HEK293T (cell line): ENCODE measurements at regions not wholly inside any gene's neighbourhood (a gene's known extent, or its start where the extent isn't known, plus 50 kb on each side); places are given as distances from the start of the nearest gene placed in this dataset.

Experiments used
- CTCF ChIA-PET: fragments of 350-600 bp; formaldehyde crosslinking; extraction: SDS; loops from one replicate; lab custom pipeline; 2021; ENCODE audit warnings: antibody characterized with exemption, inconsistent platforms; lab: Yijun Ruan, JAX
- POLR2A ChIA-PET: fragments of 350-600 bp; formaldehyde crosslinking; extraction: SDS; loops from one replicate; lab custom pipeline; 2020; ENCODE audit warnings: antibody characterized with exemption, inconsistent platforms; lab: Yijun Ruan, JAX
- DNase-seq: peaks from one replicate; pipeline ENCODE4 v3.0.0; 2012; ENCODE audit warnings: mixed read lengths; ENCODE audit errors: extremely low spot score
- ARNT ChIP-seq: fragments of 450-650 bp; IDR thresholded peaks from 2 replicates; pipeline ENCODE4 v1.6.1; 2017; ENCODE audit warnings: mild to moderate bottlenecking
- BHLHE40 ChIP-seq: fragments of 450-650 bp; IDR thresholded peaks from 2 replicates; pipeline ENCODE4 v1.6.1; 2016; ENCODE audit warnings: mild to moderate bottlenecking, moderate library complexity, borderline replicate concordance
- CTBP1 ChIP-seq: fragments of 450-650 bp; IDR thresholded peaks from 2 replicates; pipeline ENCODE4 v1.6.1; 2016; ENCODE audit warnings: borderline replicate concordance
- ELF4 ChIP-seq: fragments of 450-650 bp; IDR thresholded peaks from 2 replicates; pipeline ENCODE4 v1.6.1; 2017; ENCODE audit warnings: antibody characterized with exemption
- FOXA1 ChIP-seq: fragments of 450-650 bp; IDR thresholded peaks from 2 replicates; pipeline ENCODE4 v1.6.1; 2016; ENCODE audit warnings: mild to moderate bottlenecking
- FOXK2 ChIP-seq: fragments of 450-650 bp; IDR thresholded peaks from 2 replicates; pipeline ENCODE4 v1.6.1; 2016; ENCODE audit warnings: mild to moderate bottlenecking
- FOXM1 ChIP-seq: fragments of 450-650 bp; IDR thresholded peaks from 2 replicates; pipeline ENCODE4 v1.6.1; 2017; ENCODE audit warnings: mild to moderate bottlenecking, borderline replicate concordance
- HDGF ChIP-seq: fragments of 450-650 bp; IDR thresholded peaks from 2 replicates; pipeline ENCODE4 v1.6.1; 2017; ENCODE audit warnings: antibody characterized with exemption, borderline replicate concordance
- L3MBTL2 ChIP-seq: fragments of 450-650 bp; conservative IDR thresholded peaks from 2 replicates; pipeline ENCODE4 v1.6.1; 2016; ENCODE audit warnings: mild to moderate bottlenecking
- LEF1 ChIP-seq: fragments of 450-650 bp; IDR thresholded peaks from 2 replicates; pipeline ENCODE4 v1.6.1; 2017; ENCODE audit warnings: mild to moderate bottlenecking, borderline replicate concordance
- NFRKB ChIP-seq: fragments of 450-650 bp; IDR thresholded peaks from 2 replicates; pipeline ENCODE4 v1.6.1; 2016; ENCODE audit warnings: mild to moderate bottlenecking, moderate library complexity
- SP1 ChIP-seq: fragments of 450-650 bp; IDR thresholded peaks from 2 replicates; pipeline ENCODE4 v1.6.1; 2017
- SUZ12 ChIP-seq: fragments of 450-650 bp; IDR thresholded peaks from 2 replicates; pipeline ENCODE4 v1.6.1; 2016; ENCODE audit warnings: mild to moderate bottlenecking
- TARDBP ChIP-seq: fragments of 450-650 bp; IDR thresholded peaks from 2 replicates; pipeline ENCODE4 v1.6.1; 2016
- ZNF384 ChIP-seq: fragments of 450-650 bp; IDR thresholded peaks from 2 replicates; pipeline ENCODE4 v1.6.1; 2016
- TF ChIP-seq, protein P1 (sequence below): fragments of 450-650 bp; IDR thresholded peaks from 2 replicates; pipeline ENCODE4 v1.6.1; 2016

DNA sequence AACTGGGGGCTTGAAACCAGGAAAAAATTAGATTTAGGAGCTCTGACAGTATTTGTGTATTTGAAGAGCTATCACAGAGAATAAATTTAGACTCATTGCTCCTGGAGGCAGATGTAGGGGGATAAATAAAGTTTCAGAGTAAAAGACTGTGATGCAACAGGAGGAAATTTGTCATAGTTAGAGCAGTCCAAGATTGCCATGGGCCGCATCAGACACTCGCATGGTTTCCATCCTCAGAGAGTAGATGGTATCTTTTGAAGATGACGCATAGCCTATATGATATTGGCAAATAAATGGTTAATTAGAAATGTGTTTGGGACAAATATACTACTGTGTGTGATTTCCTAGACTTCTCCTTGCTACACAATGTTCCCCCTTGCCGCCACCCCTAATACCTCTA is 170.5 kb downstream of the FTCDNL1 start:
- CTCF ChIA-PET, result no interaction called here
- DNase-seq, result no peak
- POLR2A ChIA-PET, result no interaction called here

DNA sequence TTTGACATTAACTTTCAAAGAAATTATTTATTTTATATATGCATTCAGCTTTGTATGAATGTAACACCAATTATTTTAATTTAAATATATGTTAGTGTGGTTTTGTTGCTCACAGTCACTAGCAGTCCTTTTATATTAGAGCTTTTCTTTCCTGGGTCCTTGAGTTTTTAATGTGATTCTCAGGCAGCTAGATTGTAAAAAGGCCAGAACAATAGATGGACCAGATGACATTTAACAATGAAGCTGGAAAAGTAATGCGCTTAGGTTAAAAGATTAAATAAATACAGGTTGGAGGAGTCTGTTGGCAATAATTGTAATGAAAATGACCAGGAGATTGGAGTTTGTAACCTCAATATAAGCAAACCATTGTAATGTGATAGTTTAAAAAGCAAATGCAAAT is 171.1 kb downstream of the FTCDNL1 start:
- POLR2A ChIA-PET, result no interaction called here
- TF ChIP-seq ARNT (no peak), SUZ12 (no peak), LEF1 (no peak), ZNF384 (no peak), FOXM1 (no peak), HDGF (no peak), ELF4 (no peak), L3MBTL2 (no peak), BHLHE40 (no peak), FOXA1 (no peak)
- TF ChIP-seq, protein P1, sequence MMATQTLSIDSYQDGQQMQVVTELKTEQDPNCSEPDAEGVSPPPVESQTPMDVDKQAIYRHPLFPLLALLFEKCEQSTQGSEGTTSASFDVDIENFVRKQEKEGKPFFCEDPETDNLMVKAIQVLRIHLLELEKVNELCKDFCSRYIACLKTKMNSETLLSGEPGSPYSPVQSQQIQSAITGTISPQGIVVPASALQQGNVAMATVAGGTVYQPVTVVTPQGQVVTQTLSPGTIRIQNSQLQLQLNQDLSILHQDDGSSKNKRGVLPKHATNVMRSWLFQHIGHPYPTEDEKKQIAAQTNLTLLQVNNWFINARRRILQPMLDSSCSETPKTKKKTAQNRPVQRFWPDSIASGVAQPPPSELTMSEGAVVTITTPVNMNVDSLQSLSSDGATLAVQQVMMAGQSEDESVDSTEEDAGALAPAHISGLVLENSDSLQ, result no peak
- CTCF ChIA-PET, result no interaction called here
- no peak for DNase-seq

More for the DNA sequence above, 170.5 kb downstream of the FTCDNL1 start:
- no peak for TF ChIP-seq CTBP1
- no peak for TF ChIP-seq ARNT
- no peak for TF ChIP-seq FOXM1
- TF ChIP-seq NFRKB, result no peak
- no peak for TF ChIP-seq ZNF384
- no peak for TF ChIP-seq L3MBTL2
- TF ChIP-seq TARDBP, result no peak
- no peak for TF ChIP-seq FOXK2
- no peak for TF ChIP-seq LEF1
- no peak for TF ChIP-seq BHLHE40
- TF ChIP-seq SUZ12, result no peak
- no peak for TF ChIP-seq FOXA1
- no peak for TF ChIP-seq SP1
- TF ChIP-seq HDGF, result no peak
- no peak for TF ChIP-seq ELF4
- TF ChIP-seq, protein P1, result no peak

DNA sequence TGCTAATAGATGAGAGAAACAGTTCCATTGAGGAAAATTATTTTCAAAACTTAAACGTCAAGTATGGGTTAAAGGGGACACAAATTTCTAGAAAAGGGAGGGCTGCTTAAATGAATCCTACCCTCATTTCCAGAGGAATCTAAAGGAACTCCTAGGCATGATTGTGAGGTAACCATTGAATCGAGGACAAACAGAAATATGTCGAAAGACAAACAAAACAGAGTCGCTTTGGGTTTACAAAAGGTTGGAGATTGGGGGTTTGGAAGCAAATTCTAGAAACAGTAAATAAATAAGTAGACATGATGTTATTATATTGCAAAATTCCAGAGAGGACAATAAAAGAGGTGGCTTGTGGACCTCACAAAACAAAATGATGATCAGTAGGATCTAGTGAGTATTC is 173.1 kb downstream of the FTCDNL1 start:
- TF ChIP-seq LEF1 (no peak), SP1 (no peak), FOXK2 (no peak), ELF4 (no peak), ZNF384 (no peak)
- DNase-seq, result no peak
- POLR2A ChIA-PET, result no interaction called here
- CTCF ChIA-PET, result no interaction called here

DNA sequence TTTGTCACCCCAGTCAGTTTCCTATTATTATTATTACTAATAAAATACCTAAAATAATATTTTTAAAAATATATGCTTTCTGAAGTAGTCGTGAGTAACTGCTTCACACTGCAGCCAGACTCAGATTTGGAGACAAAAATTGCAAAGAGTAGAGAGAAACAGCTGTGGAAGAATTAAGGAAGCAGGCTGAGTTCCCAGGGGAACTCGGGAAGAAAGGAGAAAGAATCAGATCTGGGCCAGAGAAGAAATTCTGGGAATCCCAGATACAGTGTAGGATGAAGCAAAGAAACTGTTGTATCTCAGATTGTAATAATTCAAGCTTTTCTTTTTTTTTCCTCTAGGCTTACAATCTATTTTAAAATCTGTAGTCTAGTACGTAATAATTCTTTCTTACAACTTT is 182.3 kb downstream of the FTCDNL1 start:
- DNase-seq, result no peak
- TF ChIP-seq FOXK2 (no peak), BHLHE40 (no peak), LEF1 (no peak), CTBP1 (no peak), SUZ12 (no peak), TARDBP (no peak), FOXA1 (no peak), L3MBTL2 (no peak), ZNF384 (no peak), ARNT (no peak)
- TF ChIP-seq, protein P1, result no peak
- ChIA-PET POLR2A (no interaction called here), CTCF (no interaction called here)

DNA sequence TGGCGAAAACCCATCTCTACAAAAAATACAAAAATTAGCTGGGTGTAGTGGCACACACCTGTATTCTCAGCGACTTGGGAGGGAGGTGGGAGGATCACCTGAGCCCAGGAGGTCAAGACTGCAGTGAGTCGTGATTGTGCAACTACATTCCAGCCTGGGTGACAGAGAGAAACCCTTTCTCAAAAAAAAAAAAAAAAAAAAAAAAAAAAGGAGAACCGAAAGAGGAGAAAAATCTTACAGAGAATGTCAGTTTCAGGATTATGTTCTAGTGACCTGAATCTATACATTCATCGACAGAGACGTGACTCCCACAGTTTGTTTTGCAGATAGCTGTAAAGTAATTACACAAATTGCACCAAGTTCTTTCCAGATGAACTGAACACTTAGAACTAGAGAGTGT is 187.8 kb downstream of the FTCDNL1 start:
- no peak for DNase-seq
- POLR2A ChIA-PET, result no interaction called here
- CTCF ChIA-PET, result no interaction called here
- TF ChIP-seq ELF4 (no peak), NFRKB (no peak), ZNF384 (peak; percentile 40; the same call in 1 of the 2 replicates)

DNA sequence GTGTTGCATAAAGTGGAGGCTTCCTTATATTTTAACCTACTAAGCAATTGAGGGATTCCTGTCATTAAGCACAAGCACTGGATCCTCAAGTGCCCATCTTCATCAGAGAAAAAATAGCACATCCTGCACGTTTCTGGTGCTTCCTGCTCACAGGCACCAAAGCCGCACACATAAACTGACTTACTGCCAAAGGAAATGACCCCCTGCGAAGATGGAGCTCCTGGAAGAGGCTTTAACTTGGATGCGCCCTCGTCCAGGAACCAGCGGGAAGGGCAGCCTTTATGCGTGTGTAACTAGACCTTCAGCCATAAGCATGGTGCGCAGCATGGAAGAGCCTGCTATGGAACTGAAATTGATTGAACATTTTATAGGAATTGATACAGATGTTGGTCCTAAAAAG is 188.7 kb downstream of the FTCDNL1 start:
- TF ChIP-seq SUZ12 (no peak), CTBP1 (no peak), SP1 (no peak), LEF1 (no peak), HDGF (no peak), BHLHE40 (no peak), TARDBP (no peak)
- TF ChIP-seq, protein P1, result no peak

DNA sequence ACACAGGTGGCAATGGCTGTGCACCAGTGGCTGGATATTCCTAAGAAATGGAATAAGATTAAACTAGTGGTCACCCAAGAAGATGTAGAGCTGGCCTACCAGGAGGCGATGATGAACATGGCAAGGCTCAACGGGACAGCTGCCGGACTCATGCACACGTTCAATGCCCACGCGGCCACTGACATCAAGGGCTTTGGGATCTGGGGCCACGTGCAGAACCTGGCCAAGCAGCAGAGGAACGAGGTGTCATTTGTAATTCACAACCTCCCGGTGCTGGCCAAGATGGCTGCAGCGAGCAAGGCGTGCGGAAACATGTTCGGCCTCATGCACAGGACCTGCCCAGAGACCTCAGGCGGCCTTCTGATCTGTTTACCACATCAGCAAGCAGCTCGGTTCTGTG is 190.8 kb downstream of the FTCDNL1 start:
- no peak for TF ChIP-seq ARNT
- TF ChIP-seq L3MBTL2, result no peak
- TF ChIP-seq TARDBP, result no peak
- no peak for TF ChIP-seq BHLHE40
- TF ChIP-seq CTBP1, result no peak
- no peak for TF ChIP-seq NFRKB
- no peak for TF ChIP-seq LEF1
- no peak for TF ChIP-seq FOXM1
- no peak for TF ChIP-seq ELF4
- no peak for TF ChIP-seq FOXK2
- no peak for TF ChIP-seq SUZ12
- no peak for TF ChIP-seq SP1
- no peak for TF ChIP-seq ZNF384
- TF ChIP-seq, protein P1, result no peak
- TF ChIP-seq FOXA1, result no peak
- POLR2A ChIA-PET, result no interaction called here
- CTCF ChIA-PET, result no interaction called here
- no peak for DNase-seq

More for the DNA sequence above, 188.7 kb downstream of the FTCDNL1 start:
- ChIA-PET POLR2A (no interaction called here), CTCF (no interaction called here)
- peak; percentile 36 for DNase-seq
